Inflammatory macrophage treated with lipopolysaccharide for 4 hours (primary cell): ENCODE measurements at regions not wholly inside any gene's neighbourhood (a gene's known extent, or its start where the extent isn't known, plus 50 kb on each side); places are given as distances from the start of the nearest gene placed in this dataset.
"Not testable (repeated sequence)": the region's sequence is repeated elsewhere in the genome, so short reads cannot be mapped to it uniquely, and the experiment has no call there.

Experiments used
- DNase-seq: peaks from one replicate; pipeline ENCODE4 v3.0.0-alpha.2; 2020

DNA sequence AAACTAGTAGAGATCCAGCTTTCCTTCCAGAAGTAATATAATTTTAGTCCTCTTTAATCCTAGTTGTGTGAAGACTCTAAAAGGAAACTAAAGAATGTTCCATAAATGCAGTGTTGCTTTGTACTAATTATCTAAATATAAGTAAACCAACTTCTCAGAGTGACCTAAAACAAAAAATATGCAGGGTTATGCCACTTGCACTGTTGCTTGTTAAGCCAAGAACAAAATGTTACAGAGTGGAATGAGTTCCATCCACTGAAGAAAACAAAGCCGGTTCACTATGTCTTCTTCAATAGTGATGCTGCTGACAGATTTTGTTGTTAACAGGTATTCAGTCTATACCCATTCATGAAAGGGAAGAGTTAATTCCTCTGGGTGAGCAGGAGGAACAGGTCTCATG is 252.0 kb upstream of the DIAPH2 start:
- DNase-seq = no peak

GRCh38 chrX:96433409-96434077 is 251.1 kb upstream of the DIAPH2 start:
- DNase-seq = no peak

DNA sequence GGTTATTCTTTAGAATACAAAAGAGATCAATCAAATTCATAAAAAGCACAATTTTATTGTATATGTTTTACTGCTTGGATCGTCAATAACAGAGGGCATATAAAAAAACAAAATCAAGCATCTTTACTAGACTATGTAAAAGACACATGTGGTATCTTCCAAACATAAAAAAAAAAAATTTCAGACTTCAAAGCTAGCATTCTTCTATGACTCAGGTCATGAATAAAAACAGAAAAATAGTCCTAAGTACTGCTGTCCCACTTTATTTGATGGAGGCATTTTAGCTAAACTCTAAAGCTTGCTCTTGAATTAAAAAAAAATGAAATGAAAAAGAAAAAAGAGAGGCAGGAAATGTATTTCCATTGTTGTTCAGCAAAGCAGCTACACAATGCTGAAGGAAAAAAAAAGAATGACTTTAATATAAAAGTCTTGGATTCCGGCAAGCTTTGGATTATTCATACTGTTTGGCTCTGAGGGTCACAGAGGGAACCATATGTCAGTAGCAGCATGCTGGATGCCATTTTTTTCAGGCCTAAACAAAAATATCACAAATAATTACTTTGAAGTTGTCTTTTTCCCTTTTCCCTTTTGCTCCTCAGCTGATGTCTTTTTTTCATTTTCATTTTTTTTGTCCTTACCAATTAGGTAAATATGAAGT is 249.1 kb upstream of the DIAPH2 start:
- no peak for DNase-seq

GRCh38 chrX:96436105-96436504 is 248.5 kb upstream of the DIAPH2 start:
- DNase-seq = no peak

DNA sequence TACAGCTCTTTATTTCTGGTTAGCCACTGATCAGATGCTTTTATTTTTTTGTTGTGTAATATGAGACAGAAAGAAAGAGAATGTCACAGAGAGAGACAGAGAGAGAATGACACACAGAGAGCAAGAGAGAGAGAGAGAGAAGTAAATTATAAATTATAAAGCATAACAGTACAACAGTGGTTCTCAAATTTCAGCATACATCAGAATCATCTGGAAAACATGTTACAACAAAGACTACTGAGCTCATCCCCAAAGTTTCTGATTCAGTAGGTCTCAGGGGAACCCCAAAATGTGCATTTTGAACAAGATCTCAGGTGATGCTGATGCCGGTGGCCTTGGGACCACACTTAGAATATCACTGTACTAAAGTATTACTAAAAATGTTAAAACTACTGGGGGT is 245.8 kb upstream of the DIAPH2 start:
- no peak for DNase-seq

DNA sequence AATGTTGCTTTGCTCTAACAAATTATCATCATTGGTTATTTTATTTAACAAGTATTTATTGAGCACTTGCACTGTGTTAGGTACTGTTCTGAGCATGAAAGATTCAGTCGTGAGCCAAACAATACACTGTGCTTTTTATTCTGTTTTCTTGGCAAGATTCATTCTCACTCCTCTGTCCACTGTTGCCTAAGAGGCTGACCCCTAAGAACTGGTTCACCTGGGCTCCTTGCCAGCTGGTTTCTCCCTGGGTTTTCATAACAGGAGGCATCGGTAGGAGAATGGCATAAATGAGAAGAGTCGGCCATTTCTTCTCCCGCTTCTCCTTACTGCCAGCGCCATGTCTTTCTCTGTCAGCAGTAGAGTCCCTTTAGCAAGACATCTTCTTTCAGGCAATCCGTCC is 243.7 kb upstream of the DIAPH2 start:
- DNase-seq = no peak

- peak; percentile 3 for DNase-seq
Measured at GRCh38 chrX:96445531-96446065, 239.0 kb upstream of the DIAPH2 start.

DNA sequence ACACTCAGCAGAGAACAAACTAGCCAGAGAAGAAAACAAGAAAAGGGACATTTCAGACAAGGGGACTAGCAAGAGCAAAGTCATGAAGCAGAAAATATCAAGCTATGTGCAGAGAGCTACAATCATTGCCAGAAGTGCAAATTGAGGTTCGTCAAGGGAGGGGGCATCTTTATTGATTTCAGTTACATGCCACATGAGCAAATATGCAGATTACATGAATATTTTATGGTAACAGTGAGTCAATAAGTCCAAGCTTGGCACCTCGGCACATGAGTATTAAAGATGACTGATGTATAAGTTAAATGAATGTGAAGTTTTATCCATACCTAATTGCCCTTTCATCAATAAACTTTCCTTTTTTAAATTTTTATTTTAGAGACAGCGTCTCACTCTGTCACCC is 238.1 kb upstream of the DIAPH2 start:
- DNase-seq = no peak

GRCh38 chrX:96447161-96447560 is 237.5 kb upstream of the DIAPH2 start:
- no peak for DNase-seq

DNA sequence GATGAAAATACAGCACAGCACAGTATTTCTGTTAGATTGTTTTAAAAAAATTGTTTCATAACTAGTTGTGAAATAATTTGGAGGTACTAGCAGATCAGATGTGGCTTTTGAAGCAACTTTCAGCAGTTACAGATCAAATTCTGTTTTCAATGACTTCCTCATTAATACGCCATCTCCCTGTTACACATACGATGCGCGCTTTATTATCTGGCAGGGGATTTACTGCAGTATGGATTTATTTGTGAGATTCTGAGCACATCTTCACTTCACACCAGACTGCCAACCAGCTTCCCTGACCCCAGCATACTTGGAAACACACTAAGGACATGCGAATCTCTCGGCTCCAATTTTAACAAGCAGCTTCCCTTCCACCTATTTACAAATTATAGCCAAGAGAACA is 235.5 kb upstream of the DIAPH2 start:
- peak; percentile 18 for DNase-seq

DNA sequence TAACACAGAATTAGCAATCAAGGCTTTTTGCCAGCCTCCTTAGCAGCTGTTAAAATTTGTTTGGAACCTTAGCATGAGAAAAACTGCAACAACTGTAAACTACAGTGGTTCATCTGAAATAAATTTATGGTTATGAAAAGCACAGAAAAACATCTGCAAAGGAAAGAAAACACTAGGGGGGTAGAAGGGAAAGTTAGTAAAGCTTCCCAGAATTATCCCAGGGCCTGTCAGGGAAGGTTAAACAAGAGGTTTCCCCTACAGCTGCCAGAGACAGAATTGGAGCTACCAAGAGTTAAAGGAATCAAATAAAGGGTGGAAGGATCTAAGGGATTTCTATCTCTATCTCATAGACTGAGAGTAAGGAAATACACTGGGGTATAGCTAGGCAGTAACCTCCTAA is 234.7 kb upstream of the DIAPH2 start:
- DNase-seq = no peak

DNA sequence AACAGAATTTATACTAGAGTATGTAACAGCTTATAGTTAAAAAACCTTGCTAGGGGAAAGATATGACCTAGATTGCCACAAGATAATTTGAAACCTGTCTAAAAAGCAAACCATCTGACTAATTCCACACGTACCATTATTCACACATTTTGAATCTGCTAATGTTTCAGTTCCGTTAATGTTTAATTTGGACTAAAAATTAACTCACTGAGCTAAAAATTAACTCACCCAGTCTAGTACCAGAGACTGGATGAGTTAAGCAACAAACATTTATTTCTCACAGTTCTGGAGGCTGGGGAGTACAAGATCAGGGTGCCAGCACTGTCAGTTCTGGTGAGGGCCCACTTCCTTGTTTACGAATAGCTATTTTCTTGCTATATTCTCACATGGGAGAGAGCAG is 231.5 kb upstream of the DIAPH2 start:
- no peak for DNase-seq

- no peak for DNase-seq
Measured at GRCh38 chrX:96455078-96455477, 229.6 kb upstream of the DIAPH2 start.

- DNase-seq = no peak
Measured at GRCh38 chrX:96464880-96465558, 219.6 kb upstream of the DIAPH2 start.

- no peak for DNase-seq
Measured at GRCh38 chrX:96474029-96474740, 210.5 kb upstream of the DIAPH2 start.

DNA sequence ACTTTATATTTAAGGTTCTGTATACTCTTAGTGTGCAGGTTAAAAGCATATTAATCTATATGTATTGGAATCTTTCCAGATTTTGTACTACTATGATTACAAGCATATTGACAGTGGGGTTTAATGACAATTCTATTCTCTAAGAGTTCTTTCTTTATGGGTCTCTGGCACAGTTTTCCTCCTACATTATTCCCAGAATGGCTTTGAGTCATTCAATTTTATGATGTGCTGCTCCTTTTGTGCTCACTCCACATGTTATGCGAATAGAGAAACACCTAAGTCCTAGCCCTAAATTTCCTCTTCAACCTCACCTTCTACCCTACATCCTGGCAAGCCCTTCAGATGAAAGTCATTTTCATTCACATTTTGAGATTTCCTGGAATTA is 209.9 kb upstream of the DIAPH2 start:
- no peak for DNase-seq

GRCh38 chrX:96480081-96480480 is 204.6 kb upstream of the DIAPH2 start:
- no peak for DNase-seq

GRCh38 chrX:96481831-96482230 is 202.8 kb upstream of the DIAPH2 start:
- no peak for DNase-seq

- DNase-seq = no peak
Measured at GRCh38 chrX:96483647-96484160, 200.9 kb upstream of the DIAPH2 start.

DNA sequence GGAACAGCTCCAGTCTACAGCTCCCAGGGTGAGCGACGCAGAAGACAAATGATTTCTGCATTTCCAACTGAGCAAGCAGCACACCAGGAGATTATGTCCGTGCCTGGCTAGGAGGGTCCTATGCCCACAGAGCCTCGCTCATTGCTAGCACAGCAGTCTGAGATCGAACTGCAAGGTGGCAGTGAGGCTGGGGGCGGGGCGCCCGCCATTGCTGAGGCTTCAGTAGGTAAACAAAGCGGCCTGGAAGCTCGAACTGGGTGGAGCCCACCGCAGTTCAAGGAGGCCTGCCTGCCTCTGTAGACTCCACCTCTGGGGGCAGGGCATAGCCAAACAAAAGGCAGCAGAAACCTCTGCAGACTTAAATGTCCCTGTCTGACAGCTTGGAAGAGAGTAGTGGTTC is 198.0 kb upstream of the DIAPH2 start:
- DNase-seq = not testable (repeated sequence)

GRCh38 chrX:96502507-96502906 is 182.1 kb upstream of the DIAPH2 start:
- no peak for DNase-seq

GRCh38 chrX:96529386-96529785 is 155.3 kb upstream of the DIAPH2 start:
- not testable (repeated sequence) for DNase-seq

- no peak for DNase-seq
Measured at GRCh38 chrX:96538104-96538725, 146.4 kb upstream of the DIAPH2 start.
